ENCODE measurements at regions not wholly inside any gene's neighbourhood (a gene's known extent, or its start where the extent isn't known, plus 50 kb on each side); places are given as distances from the start of the nearest gene placed in this dataset.
"Not testable (repeated sequence)": the region's sequence is repeated elsewhere in the genome, so short reads cannot be mapped to it uniquely, and the experiment has no call there.

DNA sequence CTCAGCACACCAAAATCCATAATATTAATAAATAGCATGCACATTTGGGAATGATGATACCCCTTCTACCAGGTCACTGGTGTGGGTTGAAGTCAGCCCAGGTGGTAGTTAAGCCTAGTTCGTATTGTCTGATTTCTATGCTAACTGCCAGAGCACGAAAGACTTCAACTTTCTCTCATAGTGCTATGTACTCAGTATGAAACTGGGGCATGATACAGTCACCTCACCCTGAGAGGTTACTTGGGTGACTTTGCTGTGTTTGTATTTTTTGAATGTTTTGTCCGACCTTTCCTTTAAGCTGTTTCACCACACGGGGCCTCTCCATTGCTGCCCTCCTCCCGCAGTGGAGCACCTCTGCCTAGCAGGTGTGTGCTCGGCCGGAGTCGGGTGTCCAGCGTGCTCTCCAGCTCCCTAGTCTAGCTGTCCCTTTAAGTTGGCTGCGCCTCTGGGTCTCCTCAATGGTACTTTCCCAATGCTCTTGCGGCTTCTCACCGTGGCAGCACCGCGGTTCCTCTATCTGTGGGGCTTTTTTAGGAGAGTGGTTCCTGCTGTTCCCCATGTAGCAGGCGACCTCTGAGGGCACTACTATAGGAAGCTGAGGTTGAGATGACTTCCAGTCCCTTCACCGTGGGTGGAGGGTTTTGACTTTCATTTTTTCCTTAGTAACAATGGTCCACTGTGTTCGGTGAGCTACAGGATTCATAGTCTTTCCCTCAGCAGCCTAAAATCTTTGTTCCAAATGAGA, 524.0 kb upstream of the PFKP start:
- no peak for DNase-seq (ENCODE audit: low read depth)

DNA sequence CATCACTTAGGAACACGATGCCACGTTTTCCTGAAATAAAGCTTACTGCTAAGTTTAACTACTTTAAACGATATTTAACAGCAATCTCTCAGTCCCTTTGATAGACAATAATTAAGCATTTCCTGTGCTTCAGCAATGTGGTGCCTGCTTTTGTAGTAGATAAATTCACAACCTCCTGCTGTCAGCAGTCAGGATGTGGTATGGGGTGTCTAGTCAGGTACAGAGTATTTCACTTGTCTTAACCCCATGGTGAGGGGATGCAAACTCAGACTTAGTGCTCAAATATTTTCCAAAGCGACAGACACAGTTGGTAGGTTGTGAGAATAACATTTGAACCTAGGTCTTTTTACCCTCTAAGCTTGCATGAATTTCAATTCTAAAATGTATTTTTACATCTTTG, 526.2 kb upstream of the PFKP start:
- DNase-seq (ENCODE audit: low read depth): no peak

DNA sequence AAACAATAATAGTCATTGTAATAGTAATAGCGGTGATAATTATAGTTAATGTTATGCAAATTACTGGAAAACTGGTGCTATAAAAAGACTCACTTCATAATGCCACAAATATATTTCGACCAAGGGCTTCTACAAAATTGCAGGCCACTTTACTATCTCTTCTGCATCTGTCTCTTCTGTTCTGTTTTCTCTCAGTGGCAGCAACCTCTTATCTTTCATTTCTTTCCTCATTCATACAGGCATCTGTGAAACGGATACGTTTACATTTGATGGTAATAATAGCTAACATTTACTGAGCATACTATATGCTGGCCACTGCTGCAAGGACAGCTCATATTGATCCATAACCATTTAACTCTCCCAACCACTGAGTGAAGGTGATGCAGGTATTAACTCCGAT, 537.4 kb upstream of the PFKP start:
- no peak for DNase-seq (ENCODE audit: low read depth)

DNA sequence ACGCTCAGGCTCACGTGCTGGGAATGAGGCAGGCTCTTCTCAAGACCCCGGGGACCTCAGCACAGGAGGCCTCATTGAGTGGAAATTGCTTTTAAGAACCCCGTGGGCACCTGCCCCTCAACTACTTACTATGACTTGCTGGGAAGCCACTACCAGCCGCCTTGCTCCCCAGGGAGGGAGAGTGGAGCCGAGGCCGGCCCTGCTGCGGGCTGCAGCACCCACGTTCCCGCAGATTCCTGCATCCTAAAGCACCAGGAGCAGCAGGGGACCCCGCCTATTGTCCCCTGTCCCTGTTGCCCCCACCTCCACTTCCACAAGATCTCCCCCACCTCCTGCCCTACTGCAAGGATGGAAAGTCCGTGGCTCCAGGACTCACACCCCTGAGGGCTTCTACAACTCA, 541.6 kb upstream of the PFKP start:
- no peak for DNase-seq (ENCODE audit: low read depth)

DNA sequence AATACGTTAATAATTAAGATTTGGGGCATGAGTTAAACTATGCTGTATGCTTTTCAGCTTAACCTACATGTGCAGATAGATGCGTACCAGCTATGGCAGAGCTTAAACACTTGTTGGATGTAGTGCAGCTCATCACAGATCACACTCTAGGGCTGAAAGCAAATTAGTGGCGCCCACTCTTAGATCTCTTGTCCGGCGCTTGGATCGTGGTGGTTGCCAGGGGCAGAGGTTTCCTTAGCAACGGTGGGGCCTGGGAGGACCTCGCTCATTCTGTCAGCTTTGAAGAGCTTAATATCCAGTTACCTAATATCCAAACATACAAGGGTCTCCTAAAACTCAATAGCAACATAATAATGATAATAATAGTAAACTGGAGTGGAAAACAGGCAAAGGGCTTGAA, 548.2 kb upstream of the PFKP start:
- no peak for DNase-seq (ENCODE audit: low read depth)

DNA sequence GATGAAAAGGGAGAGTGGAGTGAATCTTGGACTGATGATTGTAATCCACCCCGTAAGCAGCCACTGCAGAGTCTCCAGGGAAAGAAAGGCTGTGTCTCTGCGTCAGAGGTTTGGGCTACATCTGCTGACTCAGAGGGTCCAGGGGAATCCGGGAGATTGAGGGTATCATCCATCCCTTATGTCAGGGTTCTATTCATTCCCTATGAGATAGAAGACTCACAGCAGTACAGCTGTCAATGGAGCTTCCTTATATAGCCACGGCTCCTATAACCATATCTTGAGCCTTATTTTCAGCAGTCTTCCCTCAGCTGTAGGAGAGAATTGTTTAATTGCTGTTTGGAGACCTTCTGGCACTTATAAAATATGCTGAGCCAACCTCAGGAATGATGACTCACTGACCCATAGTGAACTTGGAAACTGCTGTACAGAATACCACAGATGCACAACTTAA, 558.2 kb upstream of the PFKP start:
- DNase-seq (ENCODE audit: low read depth): no peak

DNA sequence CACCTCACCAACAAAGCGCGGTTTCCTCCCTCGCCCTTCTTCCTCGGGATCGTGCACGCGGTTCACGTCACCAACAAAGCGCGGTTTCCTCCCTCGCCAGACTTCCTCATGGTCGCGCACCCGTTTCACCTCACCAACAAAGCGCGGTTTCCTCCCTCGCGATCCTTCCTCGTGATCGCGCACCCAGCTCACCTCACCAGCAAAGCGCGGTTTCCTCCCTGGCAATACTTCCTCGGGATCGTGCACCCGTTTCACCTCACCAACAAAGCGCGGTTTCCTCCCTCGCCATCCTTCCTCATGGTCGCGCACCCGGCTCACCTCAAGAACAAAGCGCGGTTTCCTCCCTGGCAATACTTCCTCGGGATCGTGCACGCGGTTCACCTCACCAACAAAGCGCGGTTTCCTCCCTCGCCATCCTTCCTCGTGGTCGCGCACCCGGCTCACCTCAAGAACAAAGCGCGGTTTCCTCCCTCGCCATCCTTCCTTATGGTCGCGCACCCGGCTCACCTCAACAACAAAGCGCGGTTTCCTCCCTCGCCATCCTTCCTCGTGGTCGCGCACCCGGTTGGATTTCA, 565.9 kb upstream of the PFKP start:
- not testable (repeated sequence) for DNase-seq (ENCODE audit: low read depth)

DNA sequence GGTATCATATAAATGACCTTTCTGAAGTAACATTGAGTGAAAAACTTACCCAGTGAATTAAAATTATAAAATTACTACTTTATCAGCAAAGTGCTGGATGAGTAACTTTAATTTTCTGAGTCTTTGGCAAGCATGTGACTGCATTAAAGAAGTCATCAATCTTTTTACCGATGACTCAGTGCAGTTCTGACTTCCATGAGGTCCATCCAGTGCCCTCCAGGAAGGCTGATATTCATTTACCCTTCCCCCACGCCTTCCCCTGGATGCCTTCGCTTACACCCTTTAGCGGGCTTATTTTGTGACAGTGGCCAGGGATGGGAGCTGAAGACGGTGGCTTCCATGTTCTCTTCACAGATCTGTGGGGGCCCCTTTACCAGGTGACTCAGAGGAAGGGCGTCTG, 572.9 kb upstream of the PFKP start:
- DNase-seq (ENCODE audit: low read depth): no peak

DNA sequence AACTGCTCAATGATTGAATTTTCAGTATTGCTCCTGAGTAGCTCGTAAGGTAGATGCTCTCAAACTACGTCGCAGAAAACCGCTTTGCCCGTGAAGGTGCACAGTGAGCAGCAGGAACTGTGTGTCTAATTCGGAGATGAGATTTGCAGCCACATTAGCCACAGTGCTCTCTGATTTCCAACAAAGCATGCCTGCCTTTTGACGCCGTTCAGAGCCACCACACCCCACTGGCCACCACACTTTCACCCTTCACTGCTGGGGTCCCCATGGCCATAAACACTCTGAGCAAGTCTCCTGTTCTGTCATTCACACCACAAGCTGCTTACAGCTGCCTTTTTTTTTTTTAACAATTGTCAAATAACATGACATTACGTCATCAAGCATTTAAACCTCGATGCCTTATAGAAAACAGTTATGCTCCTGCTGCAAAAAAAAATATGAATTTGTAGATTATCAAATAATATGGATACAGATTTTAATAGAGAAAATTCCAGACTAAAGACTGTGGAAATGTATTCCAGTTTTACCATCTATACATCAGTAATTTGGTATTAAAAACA, 578.8 kb upstream of the PFKP start:
- no peak for DNase-seq (ENCODE audit: low read depth)

DNA sequence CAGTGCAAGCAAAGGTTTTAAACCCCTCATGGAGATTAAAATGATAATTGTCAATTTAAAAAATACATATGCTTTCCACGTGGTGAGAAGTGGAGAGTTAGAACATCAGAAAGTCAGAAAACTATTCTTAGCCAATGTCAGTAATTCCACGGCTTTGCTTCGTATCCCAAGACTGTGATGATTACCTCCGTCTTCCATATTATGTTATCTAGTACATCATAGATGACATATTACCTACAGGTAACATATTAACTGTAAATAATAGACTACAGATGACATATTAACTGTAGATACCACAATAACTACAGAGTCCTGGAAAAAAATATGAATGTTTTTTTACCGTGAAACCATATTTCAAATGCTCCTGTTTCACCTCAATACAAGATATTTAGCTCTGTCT, 579.4 kb upstream of the PFKP start:
- no peak for DNase-seq (ENCODE audit: low read depth)

DNA sequence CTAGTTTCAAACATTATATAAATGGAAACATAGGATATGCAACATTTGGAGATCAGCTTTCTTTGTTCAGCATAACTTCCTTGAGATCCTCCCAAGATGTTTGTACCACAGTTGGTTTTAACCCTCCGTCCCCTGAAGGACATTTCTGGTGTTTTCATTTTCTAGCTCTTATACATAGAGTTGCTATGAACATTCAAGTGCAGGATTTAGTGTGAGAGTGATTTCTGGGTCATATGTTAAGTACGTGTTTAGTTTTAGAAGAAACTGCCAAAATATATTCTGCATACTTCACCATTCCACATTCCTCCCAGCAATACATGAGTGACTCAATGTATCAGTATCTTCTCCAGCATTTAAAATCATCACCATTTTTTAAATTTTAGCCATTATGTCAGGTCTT, 588.7 kb upstream of the PFKP start:
- no peak for DNase-seq (ENCODE audit: low read depth)

DNA sequence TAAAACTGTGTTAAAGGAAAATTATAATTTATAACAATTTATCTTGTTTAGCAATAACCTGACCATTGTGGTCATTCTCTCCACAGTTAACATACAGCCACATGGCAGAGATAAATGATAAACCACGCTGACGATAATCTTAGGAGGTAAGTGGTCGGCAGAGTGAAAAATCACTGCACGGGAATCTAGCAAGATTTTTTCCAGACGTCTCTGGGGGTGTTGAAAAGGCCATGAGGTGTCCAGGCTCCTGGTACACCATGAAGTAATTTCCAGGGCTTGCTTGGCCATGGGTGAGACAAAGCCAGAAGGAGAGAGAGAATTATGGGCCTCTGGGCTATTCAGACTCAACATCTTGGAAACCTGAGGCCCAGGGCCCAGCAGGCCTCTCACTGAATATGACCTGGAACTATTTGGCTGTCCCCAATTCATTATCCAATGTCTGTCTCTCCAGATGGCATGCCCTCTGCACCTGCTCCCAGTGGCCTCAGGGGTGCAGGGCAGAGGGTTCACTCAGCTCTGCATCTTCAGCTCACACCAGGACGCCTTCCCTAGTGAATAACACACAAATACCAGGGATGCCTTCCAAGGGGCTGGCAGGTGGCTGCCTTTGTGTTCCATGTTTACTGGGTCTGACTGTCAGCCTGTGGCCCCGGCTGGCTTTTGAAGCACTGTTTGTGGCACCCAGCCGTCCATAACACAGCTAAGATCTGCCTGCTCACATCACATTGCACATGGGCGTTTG, 590.4 kb upstream of the PFKP start:
- DNase-seq (ENCODE audit: low read depth): no peak

DNA sequence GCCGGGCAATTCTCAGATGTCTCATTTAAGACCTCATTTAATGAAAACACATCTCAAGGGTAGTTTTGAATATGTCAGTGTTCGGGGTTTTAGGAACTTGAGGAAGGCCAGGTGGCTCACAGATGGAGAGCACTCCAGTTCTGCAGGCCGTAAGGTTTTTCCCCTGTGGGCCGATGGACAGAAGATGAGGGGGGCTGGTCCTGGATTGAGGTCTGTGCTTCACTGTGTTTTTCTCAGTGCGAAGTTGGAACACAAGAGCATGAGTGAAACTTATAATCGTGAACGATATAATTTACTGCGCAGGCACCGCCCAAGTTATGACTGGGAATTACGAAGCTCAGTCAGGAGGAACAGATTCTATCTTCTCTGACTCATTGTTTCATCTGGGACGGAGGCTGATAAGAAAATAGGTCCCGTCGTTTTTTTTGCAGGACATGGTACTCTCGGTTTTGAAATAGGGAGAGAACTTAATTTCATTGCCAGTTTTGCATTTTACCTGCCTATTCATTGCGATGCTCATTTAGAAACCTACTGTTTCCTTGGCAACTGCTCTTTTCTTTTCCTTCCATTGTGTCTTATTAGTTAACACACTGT, 591.0 kb upstream of the PFKP start:
- DNase-seq (ENCODE audit: low read depth): no peak

DNA sequence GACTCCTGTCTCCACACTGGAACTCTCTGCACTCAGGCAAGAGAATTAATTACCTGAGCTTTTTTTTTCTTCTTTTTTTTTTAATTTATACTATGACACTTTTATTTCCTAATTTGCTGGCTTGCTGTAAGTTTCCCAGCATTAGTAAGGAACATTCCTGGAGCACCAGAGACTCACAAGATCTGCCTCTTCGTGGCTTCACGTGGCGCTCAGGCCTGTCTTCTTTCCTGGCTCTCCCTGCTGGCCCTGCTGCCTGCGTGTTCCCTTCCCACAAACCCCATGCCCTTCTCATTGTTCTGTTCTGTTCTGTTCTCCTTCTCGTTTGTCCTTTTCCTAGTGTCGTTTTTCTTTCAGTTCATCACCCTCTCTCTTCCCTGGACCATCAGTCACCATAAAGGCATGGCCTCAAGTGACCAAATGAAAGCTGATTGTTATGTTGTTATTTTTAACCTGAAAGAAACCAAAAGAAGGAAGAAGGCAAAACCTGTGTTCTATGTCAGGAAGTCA, 591.6 kb upstream of the PFKP start:
- no peak for DNase-seq (ENCODE audit: low read depth)

DNA sequence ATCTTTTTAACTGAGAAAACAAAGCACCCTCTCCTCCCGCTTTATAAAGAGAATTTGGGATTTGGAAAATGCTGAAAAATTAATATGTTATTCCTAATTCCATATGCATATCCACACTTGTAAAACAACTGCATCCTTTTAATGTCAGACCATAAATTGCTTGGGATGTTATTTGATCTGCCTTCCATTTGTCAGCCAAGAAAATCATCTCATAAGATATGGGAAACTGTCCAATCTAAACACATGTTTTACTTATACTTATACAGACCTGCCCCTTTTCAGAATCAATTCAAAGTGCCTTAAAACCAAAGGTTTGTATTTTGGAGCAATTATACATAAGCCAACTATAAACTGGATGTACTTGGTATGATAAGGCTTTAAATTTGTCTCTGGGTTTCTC, 595.5 kb upstream of the PFKP start:
- DNase-seq (ENCODE audit: low read depth): no peak

DNA sequence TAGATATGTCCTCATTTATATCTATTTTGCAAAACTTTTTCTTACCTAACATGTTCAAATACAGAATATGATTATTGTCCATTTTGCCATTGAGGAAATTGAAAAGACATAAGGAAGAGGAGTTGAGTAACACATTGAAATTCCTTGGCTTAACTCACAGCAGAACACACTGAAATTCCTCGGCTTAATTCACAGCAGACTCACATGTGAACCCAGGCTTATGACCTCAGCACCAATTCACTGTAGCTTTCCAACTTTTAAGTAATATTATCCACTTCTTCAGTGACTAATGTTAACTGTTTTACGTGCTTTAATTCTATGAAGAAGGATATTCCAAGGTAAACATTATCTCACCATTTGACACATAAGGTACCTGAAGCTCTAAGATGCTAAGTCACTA, 597.5 kb upstream of the PFKP start:
- no peak for DNase-seq (ENCODE audit: low read depth)

DNA sequence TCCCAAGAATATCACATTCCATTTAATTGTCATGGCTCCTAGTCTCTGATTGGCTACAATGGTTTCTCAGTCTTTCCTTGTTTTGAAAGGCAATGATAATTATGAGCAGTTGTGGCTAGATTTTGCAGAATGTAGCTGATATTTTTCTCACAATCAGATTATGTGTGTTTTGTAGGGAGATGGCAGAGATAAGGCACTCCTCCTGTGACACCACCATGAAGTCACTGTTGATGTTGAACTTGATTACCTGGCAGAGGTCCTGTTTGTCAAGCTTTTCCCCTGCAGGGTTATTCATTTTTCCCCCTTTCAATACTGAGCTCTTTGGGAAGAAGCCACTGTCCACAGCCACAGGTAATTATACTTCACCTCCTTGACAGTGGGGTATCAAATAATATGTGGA, 602.9 kb upstream of the PFKP start:
- no peak for DNase-seq (ENCODE audit: low read depth)

DNA sequence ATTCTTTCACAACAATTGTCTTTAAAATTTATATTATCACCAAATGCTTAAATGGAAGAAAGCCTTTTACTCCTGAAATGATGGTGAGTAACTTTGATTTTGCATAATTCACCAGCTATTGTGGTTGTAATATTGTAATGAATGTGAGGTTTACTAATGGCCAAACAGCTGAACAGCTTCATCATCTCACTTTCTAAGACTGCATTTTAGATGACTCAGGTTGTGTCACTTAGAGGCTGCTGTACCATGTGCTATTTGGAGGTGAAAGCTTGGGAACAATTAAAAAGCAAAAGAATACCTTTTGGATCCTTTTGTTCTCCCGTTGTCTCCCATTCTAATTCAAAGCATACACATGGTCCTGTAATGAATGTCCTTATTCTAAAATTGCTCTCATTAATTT, 604.0 kb upstream of the PFKP start:
- DNase-seq (ENCODE audit: low read depth): no peak

DNA sequence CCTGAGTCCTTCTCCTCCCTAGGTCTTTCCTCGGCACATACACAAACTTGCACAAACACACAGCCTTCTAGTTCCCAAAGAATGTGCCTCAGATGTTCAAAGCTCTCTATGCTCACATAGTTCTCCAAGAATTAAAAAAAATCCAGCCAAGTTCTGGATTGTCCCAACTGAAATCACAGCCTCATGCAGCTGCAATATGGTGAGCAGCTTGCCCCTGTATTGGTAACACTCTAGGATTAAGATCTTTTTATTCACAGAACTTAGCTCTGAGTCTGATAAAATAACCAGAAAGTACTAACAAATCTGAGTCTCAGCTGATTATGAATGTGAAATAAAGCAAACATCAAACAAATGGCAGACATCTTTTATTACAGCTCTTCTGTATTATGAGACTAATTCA, 604.8 kb upstream of the PFKP start:
- no peak for DNase-seq (ENCODE audit: low read depth)

DNA sequence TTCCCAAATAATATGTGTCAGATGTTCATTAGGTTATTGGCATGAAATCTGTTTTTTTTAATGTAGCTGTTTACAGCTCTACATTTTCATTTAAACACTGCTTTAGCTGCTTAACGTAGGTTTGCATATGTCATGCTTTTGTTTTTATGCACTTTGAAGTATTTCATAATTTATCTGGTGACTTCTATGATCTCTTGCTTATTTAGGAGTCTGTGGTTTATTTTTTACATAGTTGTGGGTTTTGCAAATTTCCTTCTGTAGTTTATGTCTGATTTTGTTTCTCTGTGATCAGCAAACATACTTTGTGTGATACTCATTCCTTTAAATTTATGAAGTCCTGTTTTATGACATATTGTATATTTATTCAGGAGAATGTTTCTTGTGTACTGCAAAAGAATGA, 606.5 kb upstream of the PFKP start:
- DNase-seq (ENCODE audit: low read depth): no peak

DNA sequence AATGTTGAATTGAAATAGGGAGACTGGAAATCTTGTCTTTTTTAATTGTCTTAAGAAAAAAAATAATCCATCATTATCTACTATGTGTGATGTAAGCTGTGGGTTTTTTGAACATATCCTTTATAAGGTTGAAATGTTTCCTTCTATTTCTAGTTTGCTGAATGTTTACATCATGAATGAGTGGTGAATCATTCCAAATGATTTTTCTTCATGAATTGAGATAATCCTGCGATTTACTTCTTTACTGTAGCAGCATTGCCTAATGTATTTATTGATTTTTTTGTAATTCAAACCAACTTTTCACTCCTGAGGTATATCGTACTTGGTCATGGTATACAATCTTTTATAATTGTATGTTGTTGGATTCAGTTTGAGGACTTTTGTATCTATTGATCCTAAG, 607.6 kb upstream of the PFKP start:
- DNase-seq (ENCODE audit: low read depth): no peak

DNA sequence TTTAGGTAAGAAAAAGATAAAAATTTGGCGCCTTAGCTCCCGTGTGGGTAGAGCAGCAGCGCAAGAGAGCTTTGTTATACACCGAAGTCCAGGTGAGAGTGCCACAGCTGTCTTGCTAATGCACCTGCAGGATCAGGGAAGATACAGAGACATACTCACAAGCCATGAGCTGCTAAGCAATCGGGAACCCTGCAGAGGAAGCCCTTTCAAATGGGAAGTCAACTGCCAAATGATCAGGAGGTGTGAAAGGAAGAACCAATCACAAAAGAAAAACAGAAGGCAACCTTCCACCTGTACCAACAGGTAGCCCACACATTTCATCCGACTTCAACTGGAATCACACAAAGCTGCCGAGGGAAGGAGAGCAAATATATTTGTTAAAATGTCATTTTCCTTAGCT, 610.5 kb upstream of the PFKP start:
- no peak for DNase-seq (ENCODE audit: low read depth)

DNA sequence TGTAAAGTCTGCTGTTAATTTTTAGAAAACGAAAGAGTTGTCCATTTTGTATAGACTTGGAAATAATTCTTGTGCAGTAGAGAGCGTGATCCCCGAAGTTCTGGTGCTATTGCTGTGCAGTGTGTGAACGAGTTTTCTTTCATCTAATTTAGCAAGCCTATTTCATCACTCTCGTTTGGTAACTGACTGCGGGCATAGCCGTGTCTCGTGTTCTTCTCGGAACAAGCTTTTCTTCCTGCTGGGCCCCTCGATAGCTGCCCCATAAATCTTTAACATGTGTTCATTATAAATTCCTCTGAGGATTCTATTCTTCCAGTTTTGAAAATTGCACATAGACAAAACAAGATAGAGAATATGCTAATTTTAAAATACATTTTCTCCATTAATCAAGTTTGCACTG, 622.0 kb upstream of the PFKP start:
- DNase-seq (ENCODE audit: low read depth): no peak
